Fibroblast of villous mesenchyme (primary cell): ENCODE measurements at regions not wholly inside any gene's neighbourhood (a gene's known extent, or its start where the extent isn't known, plus 50 kb on each side); places are given as distances from the start of the nearest gene placed in this dataset.

Experiments used
- DNase-seq: peaks from one replicate; pipeline ENCODE4 v3.0.0-alpha.2; 2010; ENCODE audit warnings: low read depth
- H3K4me3 ChIP-seq: 2 replicates; pipeline ENCODE4 v1.5.1; 2011; ENCODE audit warnings: low read depth, mild to moderate bottlenecking, low read length
- TF ChIP-seq, protein P1 (sequence below): IDR thresholded peaks from 2 replicates; pipeline ENCODE4 v1.5.1; 2012; ENCODE audit warnings: low read depth, mild to moderate bottlenecking, low read length; ENCODE audit not compliant: insufficient read depth

- TF ChIP-seq, protein P1, sequence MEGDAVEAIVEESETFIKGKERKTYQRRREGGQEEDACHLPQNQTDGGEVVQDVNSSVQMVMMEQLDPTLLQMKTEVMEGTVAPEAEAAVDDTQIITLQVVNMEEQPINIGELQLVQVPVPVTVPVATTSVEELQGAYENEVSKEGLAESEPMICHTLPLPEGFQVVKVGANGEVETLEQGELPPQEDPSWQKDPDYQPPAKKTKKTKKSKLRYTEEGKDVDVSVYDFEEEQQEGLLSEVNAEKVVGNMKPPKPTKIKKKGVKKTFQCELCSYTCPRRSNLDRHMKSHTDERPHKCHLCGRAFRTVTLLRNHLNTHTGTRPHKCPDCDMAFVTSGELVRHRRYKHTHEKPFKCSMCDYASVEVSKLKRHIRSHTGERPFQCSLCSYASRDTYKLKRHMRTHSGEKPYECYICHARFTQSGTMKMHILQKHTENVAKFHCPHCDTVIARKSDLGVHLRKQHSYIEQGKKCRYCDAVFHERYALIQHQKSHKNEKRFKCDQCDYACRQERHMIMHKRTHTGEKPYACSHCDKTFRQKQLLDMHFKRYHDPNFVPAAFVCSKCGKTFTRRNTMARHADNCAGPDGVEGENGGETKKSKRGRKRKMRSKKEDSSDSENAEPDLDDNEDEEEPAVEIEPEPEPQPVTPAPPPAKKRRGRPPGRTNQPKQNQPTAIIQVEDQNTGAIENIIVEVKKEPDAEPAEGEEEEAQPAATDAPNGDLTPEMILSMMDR, result no peak
Observed at GRCh38 chr5:176742246-176743105, 67.9 kb upstream of the UNC5A start.

GRCh38 chr5:176743136-176743861, 67.1 kb upstream of the UNC5A start:
- DNase-seq, result no peak
- no peak overlapping the region for H3K4me3 ChIP-seq
- TF ChIP-seq, protein P1, result no peak

More at GRCh38 chr5:176742246-176743105, 67.9 kb upstream of the UNC5A start:
- no peak for DNase-seq
- no peak overlapping the region for H3K4me3 ChIP-seq

DNA sequence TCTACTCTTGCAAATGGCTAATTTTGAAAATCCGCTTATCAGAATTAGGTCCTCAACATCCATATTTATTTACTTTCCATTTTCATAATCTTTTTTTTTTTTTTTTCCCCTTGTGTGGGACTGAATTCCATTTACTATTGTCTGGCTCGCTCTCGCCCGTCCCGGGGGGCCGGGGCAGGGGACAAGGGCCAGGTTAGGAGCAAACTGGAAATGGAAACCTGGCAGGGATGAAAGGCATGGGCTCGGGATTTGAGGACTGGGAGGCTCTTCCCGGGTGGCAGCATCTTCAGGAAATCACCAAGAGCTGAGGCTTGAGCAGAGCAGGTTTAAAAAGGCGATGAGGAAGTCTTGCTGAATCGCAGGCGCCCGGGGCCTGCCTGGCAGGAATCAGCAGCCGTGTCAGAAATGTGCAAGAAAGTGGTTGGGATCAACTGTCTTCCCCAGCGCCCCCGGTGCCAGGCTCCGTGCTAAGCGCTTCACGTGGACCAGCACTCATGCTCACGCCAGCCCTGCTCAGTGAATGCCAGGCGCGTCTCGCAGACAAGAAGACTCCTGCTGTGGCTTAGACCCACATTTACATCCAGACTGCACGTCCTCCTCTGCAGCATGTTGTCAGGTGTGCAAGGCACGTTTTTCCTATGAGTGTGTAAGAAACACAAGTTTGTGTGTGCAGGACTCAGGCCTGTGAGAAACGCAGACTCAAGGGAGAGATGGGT, 66.3 kb upstream of the UNC5A start:
- no peak for DNase-seq
- H3K4me3 ChIP-seq, result no peak overlapping the region
- TF ChIP-seq, protein P1, result no peak

- DNase-seq, result no peak
- TF ChIP-seq, protein P1, result peak; percentile 10
- no peak overlapping the region for H3K4me3 ChIP-seq
Observed at GRCh38 chr5:176744584-176744965, 65.8 kb upstream of the UNC5A start.

GRCh38 chr5:176747670-176748072, 62.7 kb upstream of the UNC5A start:
- TF ChIP-seq, protein P1, result no peak
- no peak overlapping the region for H3K4me3 ChIP-seq
- DNase-seq, result no peak

GRCh38 chr5:176748073-176748966, 62.0 kb upstream of the UNC5A start:
- DNase-seq, result no peak
- TF ChIP-seq, protein P1, result no peak
- H3K4me3 ChIP-seq, result no peak overlapping the region
